ENCODE measurements at regions not wholly inside any gene's neighbourhood (a gene's known extent, or its start where the extent isn't known, plus 50 kb on each side); places are given as distances from the start of the nearest gene placed in this dataset.

- DNase-seq (ENCODE audit: low spot score), result no peak
These were observed 50.3 kb downstream of the NALF2 start for GRCh38 chrX:69554321-69554947.

GRCh38 chrX:69555481-69556041, 51.4 kb downstream of the NALF2 start:
- DNase-seq (ENCODE audit: low spot score), result peak; percentile 64

- peak; percentile 64 for DNase-seq (ENCODE audit: low spot score)
These were observed 52.2 kb downstream of the NALF2 start for GRCh38 chrX:69556060-69557011.

- DNase-seq (ENCODE audit: low spot score), result no peak
These were observed 52.9 kb upstream of the EDA start for GRCh38 chrX:69562904-69563578.

- DNase-seq (ENCODE audit: low spot score), result no peak
These were observed 51.2 kb upstream of the EDA start for GRCh38 chrX:69564665-69565064.

GRCh38 chrX:69565247-69565815, 50.6 kb upstream of the EDA start:
- DNase-seq (ENCODE audit: low spot score), result no peak

All from umbilical cord (tissue), 1 donor.